Activated naive CD8-positive, alpha-beta T cell treated with anti-CD3 and anti-CD28 coated beads, Interleukin-2, amount 10 ng/mL, durations not matched to agents 7 days and 5 days (primary cell): ENCODE measurements at regions not wholly inside any gene's neighbourhood (a gene's known extent, or its start where the extent isn't known, plus 50 kb on each side); places are given as distances from the start of the nearest gene placed in this dataset.

ENCODE experiments used
- ATAC-seq: fragments of 150-1000 bp; cut with Tn5 transposase; one replicate; pipeline ENCODE4 v1.10.0; 2021; ENCODE audit warnings: low read depth, moderate library complexity
- POLR2A ChIA-PET: fragments of 350-600 bp; sonication (Branson Sonifier 250); formaldehyde crosslinking; loops from one replicate; lab custom pipeline; 2021; ENCODE audit warnings: antibody characterized with exemption; lab: Charles Lee
- DNase-seq: peaks from one replicate; pipeline ENCODE4 v3.0.0; 2021
- H3K27ac Mint-ChIP-seq: one replicate; pipeline ENCODE4 v1.8.0; 2022; ENCODE audit warnings: mild to moderate bottlenecking, mixed read lengths
- H3K27me3 Mint-ChIP-seq: one replicate; pipeline ENCODE4 v1.8.0; 2022; ENCODE audit warnings: mild to moderate bottlenecking, moderate library complexity, mixed read lengths
- H3K36me3 Mint-ChIP-seq: one replicate; pipeline ENCODE4 v1.8.0; 2021; ENCODE audit warnings: mild to moderate bottlenecking, mixed read lengths
- H3K4me1 Mint-ChIP-seq: one replicate; pipeline ENCODE4 v1.8.0; 2021; ENCODE audit warnings: mixed read lengths
- H3K4me3 Mint-ChIP-seq: one replicate; pipeline ENCODE4 v1.8.0; 2022; ENCODE audit warnings: mild to moderate bottlenecking, moderate library complexity, mixed read lengths
- H3K9me3 Mint-ChIP-seq: one replicate; pipeline ENCODE4 v1.8.0; 2021; ENCODE audit warnings: mixed read lengths

- POLR2A ChIA-PET = no interaction called here
- Mint-ChIP-seq H3K27me3 (no peaks in the 10 kb centered on the region), H3K4me1 (no peaks in the 10 kb centered on the region), H3K27ac (no peak overlapping the region), H3K4me3 (no peak overlapping the region), H3K36me3 (no peaks in the 10 kb centered on the region), H3K9me3 (peaks cover 2% of the 10 kb centered on the region)
- DNase-seq (no peak), ATAC-seq (no peak)
Observed at GRCh38 chr13:56317841-56318240, 822.9 kb upstream of the PRR20A start.

DNA sequence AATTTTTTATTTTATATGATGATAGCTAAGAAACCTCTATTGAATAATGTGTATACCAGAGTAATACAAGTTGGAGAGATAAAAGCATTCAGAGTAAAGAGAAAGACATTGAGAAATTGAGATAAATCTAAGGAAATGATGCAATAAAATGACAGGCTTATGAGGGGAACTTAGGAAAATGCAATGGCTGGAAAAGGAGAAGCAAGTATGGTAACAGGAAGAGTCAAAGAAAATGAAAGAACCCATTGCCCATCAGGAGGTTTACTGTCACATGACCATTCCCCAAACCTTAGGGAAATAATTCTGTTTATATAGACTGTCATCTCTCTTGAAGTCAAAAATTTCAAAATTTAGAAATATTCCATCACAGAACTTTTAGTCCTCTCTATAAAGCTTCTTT, 808.0 kb upstream of the PRR20A start:
- Mint-ChIP-seq H3K4me1 (no peaks in the 10 kb centered on the region), H3K4me3 (no peak overlapping the region), H3K27ac (no peak overlapping the region), H3K36me3 (no peaks in the 10 kb centered on the region), H3K9me3 (peaks cover 2% of the 10 kb centered on the region), H3K27me3 (no peaks in the 10 kb centered on the region)
- DNase-seq = no peak
- no peak for ATAC-seq
- POLR2A ChIA-PET = no interaction called here

DNA sequence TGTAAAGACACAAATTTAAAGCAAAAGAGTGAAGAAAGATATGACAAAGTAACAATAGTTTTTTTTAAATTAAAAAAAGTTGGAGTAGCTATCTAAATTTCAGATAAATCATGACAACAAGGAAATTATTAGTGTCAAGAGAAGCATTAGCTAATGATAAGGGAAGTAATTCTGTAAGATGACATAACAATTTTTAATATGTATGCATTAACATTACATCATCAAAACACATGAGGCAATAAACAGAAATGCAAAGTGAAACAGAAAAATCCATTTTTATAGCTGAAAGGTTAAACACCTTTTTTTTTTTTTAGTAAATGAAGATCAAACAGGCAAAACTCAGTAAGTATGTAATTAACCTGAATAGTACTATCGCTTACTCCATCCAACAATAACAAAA, 804.9 kb upstream of the PRR20A start:
- POLR2A ChIA-PET = no interaction called here
- Mint-ChIP-seq H3K9me3 (peaks cover 2% of the 10 kb centered on the region), H3K27me3 (no peaks in the 10 kb centered on the region), H3K4me3 (no peak overlapping the region), H3K4me1 (no peaks in the 10 kb centered on the region), H3K27ac (no peak overlapping the region), H3K36me3 (no peaks in the 10 kb centered on the region)
- DNase-seq (no peak), ATAC-seq (no peak)

- Mint-ChIP-seq H3K9me3 (peaks cover 5% of the 10 kb centered on the region), H3K27ac (no peak overlapping the region), H3K4me3 (no peak overlapping the region), H3K4me1 (no peaks in the 10 kb centered on the region), H3K27me3 (no peaks in the 10 kb centered on the region), H3K36me3 (no peaks in the 10 kb centered on the region)
- POLR2A ChIA-PET = no interaction called here
- DNase-seq = no peak
- ATAC-seq = no peak
Observed at GRCh38 chr13:56338421-56338820, 802.3 kb upstream of the PRR20A start.

DNA sequence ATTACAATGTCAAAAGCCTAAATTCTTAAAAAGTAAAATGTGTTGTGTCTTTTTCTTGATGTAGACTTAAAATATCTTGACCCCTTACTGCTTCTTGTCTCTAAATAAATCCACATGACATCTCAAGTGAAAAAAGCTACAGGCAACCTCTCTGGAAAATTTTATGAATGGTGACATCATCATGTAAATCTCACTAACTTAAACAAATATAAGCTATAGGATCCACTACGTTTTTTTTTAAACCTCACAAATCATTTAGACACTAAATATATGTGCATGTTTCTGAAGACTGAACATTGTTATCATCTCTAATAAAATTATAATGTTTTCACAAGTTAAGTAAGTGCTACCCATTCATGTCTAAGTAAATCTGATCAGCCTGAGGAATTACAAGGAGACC, 793.7 kb upstream of the PRR20A start:
- POLR2A ChIA-PET = no interaction called here
- Mint-ChIP-seq H3K27ac (no peak overlapping the region), H3K4me1 (no peaks in the 10 kb centered on the region), H3K27me3 (no peaks in the 10 kb centered on the region), H3K36me3 (no peaks in the 10 kb centered on the region), H3K4me3 (no peak overlapping the region), H3K9me3 (peaks cover 9% of the 10 kb centered on the region)
- no peak for ATAC-seq
- DNase-seq = no peak

DNA sequence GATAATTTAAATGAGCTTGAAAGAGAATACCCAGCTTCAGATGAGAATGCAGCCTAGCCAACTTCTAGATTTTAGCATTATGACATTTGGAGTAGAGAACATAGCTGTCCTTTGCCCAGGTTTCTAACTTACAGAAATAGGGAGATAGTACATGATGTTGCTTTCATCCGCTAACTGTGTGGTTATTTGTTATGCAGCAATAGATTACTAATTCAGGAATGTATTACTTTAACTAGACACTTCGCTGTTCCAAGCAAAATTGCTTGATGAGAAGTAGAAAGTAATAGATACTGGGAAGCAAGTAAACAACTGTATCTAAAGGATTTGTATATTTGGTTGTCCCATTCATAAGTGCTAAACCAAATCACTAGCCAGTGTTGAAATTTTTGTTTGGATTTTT, 790.9 kb upstream of the PRR20A start:
- H3K36me3 Mint-ChIP-seq = no peaks in the 10 kb centered on the region
- no peak for ATAC-seq
- H3K4me1 Mint-ChIP-seq = no peaks in the 10 kb centered on the region
- POLR2A ChIA-PET = no interaction called here
- no peak for DNase-seq
- no peak overlapping the region for H3K4me3 Mint-ChIP-seq
- H3K9me3 Mint-ChIP-seq = peaks cover 4% of the 10 kb centered on the region
- H3K27ac Mint-ChIP-seq = no peak overlapping the region
- H3K27me3 Mint-ChIP-seq = no peaks in the 10 kb centered on the region

DNA sequence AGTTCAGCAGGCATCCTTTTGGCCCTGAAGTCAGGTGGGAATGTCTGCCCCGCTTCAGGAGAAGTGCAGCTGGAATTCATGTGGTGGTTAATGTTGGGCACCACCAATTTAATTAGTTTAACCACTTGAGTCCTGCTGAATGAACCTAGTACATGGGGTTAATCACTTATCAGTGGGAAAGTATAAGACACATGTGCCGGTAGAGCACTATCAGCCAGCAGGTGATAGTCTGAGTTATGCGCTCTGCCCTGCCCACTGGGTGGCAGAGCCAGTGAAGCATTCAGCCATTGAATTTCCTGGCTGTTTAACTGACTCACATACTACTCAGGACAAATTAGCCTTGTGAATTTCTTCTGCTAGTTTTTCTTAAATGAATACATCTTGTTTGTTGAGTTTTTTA, 789.7 kb upstream of the PRR20A start:
- no peak overlapping the region for H3K4me3 Mint-ChIP-seq
- H3K36me3 Mint-ChIP-seq = no peaks in the 10 kb centered on the region
- H3K27ac Mint-ChIP-seq = no peak overlapping the region
- H3K4me1 Mint-ChIP-seq = no peaks in the 10 kb centered on the region
- H3K27me3 Mint-ChIP-seq = no peaks in the 10 kb centered on the region
- DNase-seq (no peak), ATAC-seq (no peak)
- H3K9me3 Mint-ChIP-seq = peaks cover 4% of the 10 kb centered on the region
- POLR2A ChIA-PET = no interaction called here

DNA sequence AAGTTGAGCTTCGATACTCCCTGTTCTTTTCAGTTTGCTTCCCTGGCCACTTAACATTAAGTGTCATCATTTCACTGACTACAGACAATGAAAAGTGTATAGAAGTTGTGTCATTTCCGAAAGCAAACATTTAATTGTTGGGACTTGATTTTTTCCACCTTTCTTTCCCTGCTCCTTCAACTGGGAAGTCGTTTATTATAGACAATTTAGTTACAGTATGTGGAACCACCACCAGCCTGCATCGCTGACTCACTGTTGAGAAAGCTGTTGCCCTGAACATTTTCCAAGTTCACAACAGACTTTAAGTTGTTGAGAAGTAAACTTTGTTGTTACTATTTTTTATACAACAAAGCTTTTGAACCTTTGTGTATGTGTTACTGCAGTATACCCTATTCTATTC, 788.4 kb upstream of the PRR20A start:
- Mint-ChIP-seq H3K27me3 (no peaks in the 10 kb centered on the region), H3K36me3 (no peaks in the 10 kb centered on the region), H3K4me3 (no peak overlapping the region), H3K9me3 (peaks cover 3% of the 10 kb centered on the region), H3K27ac (no peak overlapping the region), H3K4me1 (no peaks in the 10 kb centered on the region)
- ATAC-seq = no peak
- POLR2A ChIA-PET = no interaction called here
- no peak for DNase-seq

DNA sequence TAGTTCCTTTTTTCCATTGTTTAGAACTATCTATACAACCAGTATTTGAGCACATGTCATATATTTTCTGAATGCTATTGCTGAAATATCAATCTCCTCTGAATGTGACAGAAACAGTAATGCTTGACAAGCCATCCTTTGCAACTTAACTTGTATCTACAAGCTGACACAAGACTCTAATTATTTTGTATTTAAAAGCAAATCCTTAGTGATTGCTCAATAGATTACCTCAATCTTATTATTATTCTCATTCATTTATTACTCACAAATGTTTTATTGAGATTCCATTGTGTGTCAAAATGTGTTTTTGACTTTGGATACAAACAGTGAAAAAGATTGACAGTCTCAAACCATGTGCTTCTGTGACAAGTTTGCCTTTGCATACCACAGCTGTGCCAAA, 787.8 kb upstream of the PRR20A start:
- Mint-ChIP-seq H3K27me3 (no peaks in the 10 kb centered on the region), H3K27ac (no peak overlapping the region), H3K4me3 (no peak overlapping the region), H3K9me3 (peaks cover 6% of the 10 kb centered on the region), H3K36me3 (no peaks in the 10 kb centered on the region), H3K4me1 (no peaks in the 10 kb centered on the region)
- POLR2A ChIA-PET = no interaction called here
- DNase-seq (no peak), ATAC-seq (no peak)

DNA sequence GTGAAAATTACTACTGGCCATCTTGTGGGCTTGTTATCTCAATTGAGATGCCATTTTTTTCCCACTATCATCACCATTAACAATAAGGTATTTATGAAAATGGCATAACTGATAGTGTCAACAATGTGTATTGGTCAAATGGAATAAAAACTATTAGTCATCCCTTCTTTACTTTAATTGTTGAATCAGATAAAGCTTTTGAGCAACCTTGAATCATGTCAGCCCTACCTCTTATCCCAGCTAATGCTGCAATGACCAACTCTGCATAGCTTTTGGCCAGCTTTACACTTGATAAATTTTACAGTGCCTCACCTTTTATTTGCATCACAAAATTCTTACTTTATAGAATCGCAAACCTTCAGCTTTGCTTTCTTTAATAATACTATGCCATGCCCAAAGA, 784.0 kb upstream of the PRR20A start:
- H3K4me3 Mint-ChIP-seq = no peak overlapping the region
- no peaks in the 10 kb centered on the region for H3K36me3 Mint-ChIP-seq
- no peak overlapping the region for H3K27ac Mint-ChIP-seq
- H3K4me1 Mint-ChIP-seq = no peaks in the 10 kb centered on the region
- POLR2A ChIA-PET = no interaction called here
- H3K27me3 Mint-ChIP-seq = no peaks in the 10 kb centered on the region
- DNase-seq = no peak
- H3K9me3 Mint-ChIP-seq = peaks cover 12% of the 10 kb centered on the region
- ATAC-seq = no peak

DNA sequence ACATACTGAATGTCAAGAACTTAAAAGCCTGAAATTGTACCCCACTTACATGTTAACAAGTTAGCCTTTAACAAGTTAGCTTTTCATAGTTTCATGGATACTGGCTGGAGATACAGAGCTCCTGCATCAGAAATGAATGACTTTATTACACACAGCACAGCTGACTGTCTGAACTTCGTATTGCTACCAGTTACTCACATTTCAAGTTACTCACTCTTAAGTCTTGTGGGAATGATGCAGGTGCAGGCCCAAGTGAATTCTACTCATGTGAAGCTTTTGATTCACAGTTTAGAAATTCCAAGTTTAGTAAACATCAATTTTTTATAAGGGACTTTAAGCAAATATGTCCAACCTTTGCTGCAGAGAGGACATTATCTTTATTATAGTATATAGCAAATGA, 762.2 kb upstream of the PRR20A start:
- Mint-ChIP-seq H3K27ac (no peak overlapping the region), H3K27me3 (no peaks in the 10 kb centered on the region), H3K36me3 (no peaks in the 10 kb centered on the region), H3K9me3 (peaks cover 8% of the 10 kb centered on the region), H3K4me1 (no peaks in the 10 kb centered on the region), H3K4me3 (no peak overlapping the region)
- DNase-seq = no peak
- no peak for ATAC-seq
- POLR2A ChIA-PET = no interaction called here

DNA sequence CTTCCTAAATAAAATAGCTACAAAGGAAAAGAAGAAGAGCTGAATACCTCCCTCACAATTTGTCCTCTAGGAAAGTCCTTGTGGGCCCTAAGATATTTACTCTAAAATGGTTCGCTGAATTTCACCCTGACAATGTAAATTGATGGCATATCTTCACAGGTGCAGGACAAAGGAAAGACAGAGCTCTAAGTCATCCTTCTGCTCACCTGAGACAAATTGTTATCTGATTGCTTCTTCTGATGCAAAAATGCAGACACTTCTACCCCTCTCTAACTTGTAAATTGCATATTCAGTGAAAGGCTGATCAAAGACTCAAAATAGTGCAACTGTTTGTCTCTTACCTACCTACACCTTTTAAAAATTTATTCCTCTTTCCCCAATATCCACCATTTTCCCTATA, 747.2 kb upstream of the PRR20A start:
- ATAC-seq (no peak), DNase-seq (no peak)
- Mint-ChIP-seq H3K27me3 (no peaks in the 10 kb centered on the region), H3K9me3 (peaks cover 6% of the 10 kb centered on the region), H3K4me1 (no peaks in the 10 kb centered on the region), H3K27ac (no peak overlapping the region), H3K4me3 (no peak overlapping the region), H3K36me3 (no peaks in the 10 kb centered on the region)
- POLR2A ChIA-PET = no interaction called here

DNA sequence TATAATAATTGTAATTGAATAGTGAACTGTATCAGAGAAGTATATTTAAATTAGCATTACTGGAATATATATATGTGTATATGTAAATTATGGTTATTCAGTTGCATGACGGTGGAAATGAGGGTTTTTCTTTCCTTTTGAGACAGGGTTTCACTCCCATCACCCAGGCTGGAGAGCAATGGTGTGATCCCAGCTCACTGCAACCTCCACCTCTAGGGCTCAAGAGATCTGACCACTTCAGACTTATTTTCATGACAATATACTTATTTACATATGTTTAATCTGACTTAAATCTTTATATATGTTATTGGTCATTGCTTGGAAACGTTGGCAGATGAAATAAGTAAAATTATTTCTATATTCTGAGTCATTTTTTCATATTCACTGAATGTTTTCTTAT, 744.4 kb upstream of the PRR20A start:
- ATAC-seq (no peak), DNase-seq (no peak)
- Mint-ChIP-seq H3K9me3 (peaks cover 2% of the 10 kb centered on the region), H3K36me3 (no peaks in the 10 kb centered on the region), H3K27me3 (no peaks in the 10 kb centered on the region), H3K4me3 (no peak overlapping the region), H3K4me1 (no peaks in the 10 kb centered on the region), H3K27ac (no peak overlapping the region)
- POLR2A ChIA-PET = no interaction called here

- H3K27ac Mint-ChIP-seq = no peak overlapping the region
- H3K27me3 Mint-ChIP-seq = no peaks in the 10 kb centered on the region
- DNase-seq (no peak), ATAC-seq (no peak)
- H3K9me3 Mint-ChIP-seq = peaks cover 2% of the 10 kb centered on the region
- no peaks in the 10 kb centered on the region for H3K36me3 Mint-ChIP-seq
- no peak overlapping the region for H3K4me3 Mint-ChIP-seq
- POLR2A ChIA-PET = no interaction called here
- H3K4me1 Mint-ChIP-seq = no peaks in the 10 kb centered on the region
Observed at GRCh38 chr13:56400774-56401173, 739.9 kb upstream of the PRR20A start.

GRCh38 chr13:56412856-56413255, 727.9 kb upstream of the PRR20A start:
- Mint-ChIP-seq H3K27me3 (no peaks in the 10 kb centered on the region), H3K9me3 (peaks cover 4% of the 10 kb centered on the region), H3K4me3 (no peak overlapping the region), H3K27ac (no peak overlapping the region), H3K36me3 (no peaks in the 10 kb centered on the region), H3K4me1 (no peaks in the 10 kb centered on the region)
- no peak for ATAC-seq
- no peak for DNase-seq
- POLR2A ChIA-PET = no interaction called here
